Neural progenitor cell (in vitro differentiated cells): ENCODE measurements at regions not wholly inside any gene's neighbourhood (a gene's known extent, or its start where the extent isn't known, plus 50 kb on each side); places are given as distances from the start of the nearest gene placed in this dataset.

ENCODE experiments used
- DNase-seq: peaks from one replicate; pipeline ENCODE4 v3.0.0-alpha.2; 2016; ENCODE audit warnings: low spot score
- H2AFZ ChIP-seq: fragments of 200-600 bp; sonication (generic); replicated peaks from 2 replicates; pipeline ENCODE4 v1.6.1; 2016; ENCODE audit warnings: antibody characterized with exemption
- H3F3A ChIP-seq: fragments of 200-600 bp; sonication (generic); 2 replicates; pipeline ENCODE4 v1.6.1; 2016; ENCODE audit warnings: antibody characterized with exemption, low read depth
- H3K27ac ChIP-seq: fragments of 200-600 bp; sonication (generic); 2 replicates; pipeline ENCODE4 v1.5.1; 2016; ENCODE audit warnings: mild to moderate bottlenecking
- H3K27me3 ChIP-seq: fragments of 200-600 bp; sonication (generic); 2 replicates; pipeline ENCODE4 v1.6.1; 2016; ENCODE audit warnings: mild to moderate bottlenecking, moderate library complexity
- H3K36me3 ChIP-seq: fragments of 200-600 bp; sonication (generic); 2 replicates; pipeline ENCODE4 v1.5.1; 2016
- H3K4me1 ChIP-seq: fragments of 200-600 bp; sonication (generic); 2 replicates; pipeline ENCODE4 v1.6.1; 2016; ENCODE audit warnings: mixed run types
- H3K4me2 ChIP-seq: fragments of 200-600 bp; sonication (generic); 2 replicates; pipeline ENCODE4 v1.6.1; 2016
- H3K4me3 ChIP-seq: fragments of 200-600 bp; sonication (generic); 2 replicates; pipeline ENCODE4 v1.5.1; 2016
- H3K79me2 ChIP-seq: fragments of 200-600 bp; sonication (generic); 2 replicates; pipeline ENCODE4 v1.6.1; 2016; ENCODE audit warnings: low read depth
- H3K9ac ChIP-seq: fragments of 200-600 bp; sonication (generic); 2 replicates; pipeline ENCODE4 v1.6.1; 2016
- H3K9me3 ChIP-seq: fragments of 200-600 bp; sonication (generic); 2 replicates; pipeline ENCODE4 v1.5.1; 2016; ENCODE audit warnings: low read depth
- H4K20me1 ChIP-seq: fragments of 200-600 bp; sonication (generic); 2 replicates; pipeline ENCODE4 v1.6.1; 2016; ENCODE audit warnings: low read depth
- H3K27ac Mint-ChIP-seq: 3 replicates; pipeline ENCODE4 v1.8.0; 2021; ENCODE audit warnings: mixed read lengths
- H3K27me3 Mint-ChIP-seq: 2 replicates; pipeline ENCODE4 v1.8.0; 2022; ENCODE audit warnings: low read depth, mild to moderate bottlenecking, inconsistent platforms, moderate library complexity, mixed read lengths; ENCODE audit not compliant: insufficient read depth
- H3K36me3 Mint-ChIP-seq: 3 replicates; pipeline ENCODE4 v1.8.0; 2021; ENCODE audit warnings: mixed read lengths
- H3K4me1 Mint-ChIP-seq: 3 replicates; pipeline ENCODE4 v1.8.0; 2021; ENCODE audit warnings: mixed read lengths
- H3K4me3 Mint-ChIP-seq: 3 replicates; pipeline ENCODE4 v1.8.0; 2021; ENCODE audit warnings: mild to moderate bottlenecking, moderate library complexity, mixed read lengths
- H3K9me3 Mint-ChIP-seq: 3 replicates; pipeline ENCODE4 v1.8.0; 2020; ENCODE audit warnings: mixed read lengths
- CTCF ChIP-seq: fragments of 200-600 bp; sonication (generic); IDR thresholded peaks from 2 replicates; pipeline ENCODE4 v1.5.1; 2017; ENCODE audit warnings: antibody characterized with exemption, mild to moderate bottlenecking
- EZH2 ChIP-seq: fragments of 200-600 bp; sonication (generic); IDR thresholded peaks from 2 replicates; pipeline ENCODE4 v1.6.1; 2017; ENCODE audit warnings: antibody characterized with exemption, mild to moderate bottlenecking, moderate library complexity
- EZH2phosphoT487 ChIP-seq: fragments of 200-600 bp; sonication (generic); IDR thresholded peaks from 2 replicates; pipeline ENCODE4 v1.6.1; 2017; ENCODE audit warnings: antibody characterized with exemption

DNA sequence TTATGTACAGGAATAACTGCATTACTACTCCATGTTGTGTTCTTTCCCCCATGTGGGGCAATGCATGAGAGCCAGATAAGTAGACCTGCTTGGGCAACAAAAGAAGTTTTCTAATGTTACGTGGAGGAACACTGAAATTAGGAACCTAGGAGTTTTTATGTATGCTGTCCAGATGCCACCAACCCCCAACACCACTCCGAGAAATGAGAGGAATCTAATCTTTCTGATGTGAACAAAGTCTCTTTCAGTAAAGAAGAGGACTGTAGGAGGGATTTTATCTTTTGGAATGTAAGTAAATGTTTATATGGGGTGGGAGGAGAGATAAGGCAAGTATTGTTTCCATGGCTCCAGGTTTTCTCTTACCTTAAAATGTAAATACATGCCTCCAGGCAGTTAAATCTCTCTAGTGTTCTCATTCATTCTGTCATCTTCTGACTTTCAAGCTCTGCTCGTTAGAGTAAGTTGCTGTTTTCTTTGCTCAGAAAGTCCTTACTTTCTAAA is 820.6 kb downstream of the PCDH17 start:
- no peak overlapping the region for H2AFZ ChIP-seq
- H3K27ac Mint-ChIP-seq = no peak overlapping the region
- H3K9me3 Mint-ChIP-seq = peaks cover 26% of the 10 kb centered on the region
- H3K4me3 ChIP-seq = no peak overlapping the region
- peaks cover 2% of the 10 kb centered on the region for H3K36me3 Mint-ChIP-seq
- H3K27me3 Mint-ChIP-seq = no peaks in the 10 kb centered on the region
- no peaks in the 10 kb centered on the region for H3K79me2 ChIP-seq
- H4K20me1 ChIP-seq = no peaks in the 10 kb centered on the region
- no peaks in the 10 kb centered on the region for H3F3A ChIP-seq
- no peak overlapping the region for H3K9ac ChIP-seq
- no peaks in the 10 kb centered on the region for H3K9me3 ChIP-seq
- no peaks in the 10 kb centered on the region for H3K4me1 Mint-ChIP-seq
- no peak overlapping the region for H3K4me2 ChIP-seq
- H3K27ac ChIP-seq = no peak overlapping the region
- no peak for DNase-seq
- H3K27me3 ChIP-seq = no peaks in the 10 kb centered on the region
- TF ChIP-seq CTCF (no peak), EZH2phosphoT487 (no peak), EZH2 (no peak)
- H3K4me3 Mint-ChIP-seq = no peak overlapping the region
- no peaks in the 10 kb centered on the region for H3K36me3 ChIP-seq
- H3K4me1 ChIP-seq = no peaks in the 10 kb centered on the region

- no peaks in the 10 kb centered on the region for H3K27me3 Mint-ChIP-seq
- H3K9ac ChIP-seq = no peak overlapping the region
Observed at GRCh38 chr13:58455094-58455493, 823.5 kb downstream of the PCDH17 start.

GRCh38 chr13:58461217-58461616 is 829.7 kb downstream of the PCDH17 start:
- H3K9ac ChIP-seq = no peak overlapping the region
- no peaks in the 10 kb centered on the region for H3K4me1 Mint-ChIP-seq
- no peaks in the 10 kb centered on the region for H4K20me1 ChIP-seq
- no peaks in the 10 kb centered on the region for H3K9me3 ChIP-seq
- no peak for DNase-seq
- H3K27ac Mint-ChIP-seq = no peak overlapping the region
- no peak overlapping the region for H3K4me3 Mint-ChIP-seq
- no peaks in the 10 kb centered on the region for H3F3A ChIP-seq
- no peak overlapping the region for H3K27ac ChIP-seq
- peaks cover 12% of the 10 kb centered on the region for H3K9me3 Mint-ChIP-seq
- no peak overlapping the region for H3K4me2 ChIP-seq
- TF ChIP-seq CTCF (no peak), EZH2 (no peak)
- no peak overlapping the region for H3K4me3 ChIP-seq
- H3K4me1 ChIP-seq = no peaks in the 10 kb centered on the region
- H3K36me3 ChIP-seq = no peaks in the 10 kb centered on the region
- no peaks in the 10 kb centered on the region for H3K79me2 ChIP-seq
- H3K27me3 Mint-ChIP-seq = no peaks in the 10 kb centered on the region
- H3K36me3 Mint-ChIP-seq = no peaks in the 10 kb centered on the region
- no peaks in the 10 kb centered on the region for H3K27me3 ChIP-seq
- H2AFZ ChIP-seq = no peak overlapping the region

More at GRCh38 chr13:58455094-58455493, 823.5 kb downstream of the PCDH17 start:
- peaks cover 2% of the 10 kb centered on the region for H3K36me3 Mint-ChIP-seq
- no peaks in the 10 kb centered on the region for H3K36me3 ChIP-seq
- no peaks in the 10 kb centered on the region for H3K4me1 Mint-ChIP-seq
- no peak overlapping the region for H3K4me3 ChIP-seq
- no peaks in the 10 kb centered on the region for H3K4me1 ChIP-seq
- H3K27ac ChIP-seq = no peak overlapping the region
- no peak for TF ChIP-seq EZH2
- no peak for TF ChIP-seq CTCF
- TF ChIP-seq EZH2phosphoT487 = no peak
- H2AFZ ChIP-seq = no peak overlapping the region
- H3F3A ChIP-seq = no peaks in the 10 kb centered on the region
- no peak overlapping the region for H3K4me2 ChIP-seq
- H3K79me2 ChIP-seq = no peaks in the 10 kb centered on the region
- H3K9me3 ChIP-seq = no peaks in the 10 kb centered on the region
- no peak overlapping the region for H3K27ac Mint-ChIP-seq
- H3K4me3 Mint-ChIP-seq = no peak overlapping the region
- no peaks in the 10 kb centered on the region for H3K27me3 ChIP-seq
- H3K9me3 Mint-ChIP-seq = peaks cover 28% of the 10 kb centered on the region
- H4K20me1 ChIP-seq = no peaks in the 10 kb centered on the region
- DNase-seq = no peak
